GM18507 (cell line): ENCODE measurements at regions not wholly inside any gene's neighbourhood (a gene's known extent, or its start where the extent isn't known, plus 50 kb on each side); places are given as distances from the start of the nearest gene placed in this dataset.

Source experiments
- DNase-seq: peaks from one replicate; pipeline ENCODE4 v3.0.0; 2011; ENCODE audit warnings: low read depth; ENCODE audit not compliant: insufficient read length; ENCODE audit errors: extremely low spot score
- FAIRE-seq: peaks from 2 replicates; lab custom pipeline; 2011; peaks lifted over from hg19 to GRCh38; lab: Jason Lieb, UNC

DNA sequence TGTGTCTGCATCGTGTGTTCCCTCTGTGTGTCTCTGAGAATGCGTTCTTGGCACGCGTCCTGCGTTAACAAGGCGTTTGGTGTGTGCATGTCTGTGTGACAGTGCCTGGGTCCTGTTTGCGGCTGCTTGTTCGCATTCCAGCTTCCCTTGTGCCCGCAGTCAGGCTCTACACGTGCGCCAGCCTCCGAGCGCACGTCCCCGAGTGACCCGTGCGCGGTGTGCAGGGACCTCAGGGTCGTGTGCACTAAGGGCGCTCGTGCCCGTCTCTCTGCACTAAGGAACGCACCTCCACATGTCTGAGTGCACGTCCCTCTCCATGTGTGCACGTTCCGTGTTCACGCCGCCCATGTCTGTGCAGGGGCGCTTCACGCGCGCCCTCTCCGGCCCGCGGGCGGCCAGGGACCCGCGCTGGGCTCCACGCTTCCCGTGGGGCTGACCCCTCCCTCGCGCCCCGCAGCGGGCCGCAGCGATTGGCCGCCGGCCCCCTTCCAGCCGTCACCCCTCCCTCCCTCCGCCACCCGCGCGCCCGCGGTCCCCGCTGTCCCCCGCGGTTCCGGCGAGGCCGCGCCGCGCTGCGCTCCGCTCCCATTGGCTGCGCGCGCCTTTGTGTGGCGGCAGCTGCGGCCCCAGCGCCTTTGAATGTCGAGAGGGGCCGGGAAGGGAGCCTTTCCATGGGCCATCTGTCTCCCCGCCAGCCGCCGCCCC, 229.4 kb downstream of the HAUS1 start:
- DNase-seq (no peak), FAIRE-seq (no peak)

DNA sequence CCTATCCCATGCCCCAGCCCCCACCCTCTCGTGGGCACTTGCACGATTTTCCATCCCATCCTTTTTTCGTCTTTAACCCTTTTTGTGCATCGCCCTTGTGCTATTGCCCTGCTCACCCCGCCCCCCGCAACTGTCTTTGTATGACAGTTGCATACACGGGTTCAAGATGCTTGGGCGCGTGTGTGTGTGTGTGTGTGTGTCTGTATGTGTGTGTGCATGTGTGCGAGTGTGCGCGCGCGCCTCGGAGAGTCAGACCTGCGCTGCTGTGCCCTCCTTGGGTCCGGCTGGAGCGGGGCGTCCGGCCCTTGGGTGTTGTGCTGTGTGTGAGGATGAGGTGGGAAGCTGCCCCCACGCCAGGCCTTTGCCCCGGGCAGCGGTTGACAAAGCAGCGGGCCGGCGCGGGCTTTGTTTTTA, 230.7 kb downstream of the HAUS1 start:
- FAIRE-seq, result no peak
- no peak for DNase-seq

DNA sequence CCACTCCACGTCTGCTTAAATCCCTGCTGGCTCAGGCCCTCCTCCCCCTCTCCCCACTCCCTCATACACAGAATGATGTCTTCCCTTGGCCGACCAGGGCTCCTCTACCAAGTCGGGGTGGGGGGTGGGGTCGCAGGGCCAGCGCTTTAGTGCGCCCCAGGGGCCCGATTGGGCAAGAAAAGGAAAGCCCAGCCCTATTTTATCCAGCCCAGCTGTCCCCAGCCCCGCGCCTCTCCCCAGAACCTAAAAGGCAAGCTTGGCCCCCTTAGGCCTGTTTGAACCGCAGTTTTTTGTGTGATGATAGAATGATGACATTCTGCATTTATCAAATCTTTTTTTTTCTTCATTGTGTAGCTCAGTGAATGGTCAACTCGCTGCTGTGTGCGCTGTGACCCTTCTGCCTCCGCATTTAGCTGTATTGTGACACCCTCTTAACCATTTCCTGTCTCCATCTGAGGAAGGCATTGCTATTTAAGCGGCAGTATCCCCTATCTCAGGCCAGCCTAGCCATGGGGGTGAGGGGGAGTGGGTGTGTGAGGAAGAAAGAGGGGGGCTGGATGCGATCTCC, 231.4 kb downstream of the HAUS1 start:
- FAIRE-seq, result no peak
- no peak for DNase-seq

GRCh38 chr18:46336278-46337111, 232.3 kb downstream of the HAUS1 start:
- DNase-seq (no peak), FAIRE-seq (peak; percentile 9)

DNA sequence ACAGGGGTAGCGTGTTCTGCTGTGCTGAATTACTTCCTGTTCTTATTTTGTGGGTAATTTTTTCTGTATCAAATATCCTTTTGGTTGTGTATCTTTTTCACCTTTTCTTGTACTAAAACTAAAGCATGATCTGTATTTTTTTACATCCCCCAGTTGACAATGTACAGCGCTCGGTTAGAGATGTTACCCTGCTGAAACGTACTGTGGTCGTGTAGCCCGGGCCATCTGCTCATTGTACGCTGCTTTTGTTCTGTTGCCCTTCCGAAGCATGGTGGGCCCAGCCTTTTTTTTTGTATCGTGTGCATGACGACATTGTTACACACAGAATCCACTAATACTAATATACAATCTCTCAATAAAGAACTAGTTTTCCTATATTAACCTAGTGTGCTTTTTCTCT, 233.1 kb downstream of the HAUS1 start:
- FAIRE-seq, result no peak
- DNase-seq, result no peak

DNA sequence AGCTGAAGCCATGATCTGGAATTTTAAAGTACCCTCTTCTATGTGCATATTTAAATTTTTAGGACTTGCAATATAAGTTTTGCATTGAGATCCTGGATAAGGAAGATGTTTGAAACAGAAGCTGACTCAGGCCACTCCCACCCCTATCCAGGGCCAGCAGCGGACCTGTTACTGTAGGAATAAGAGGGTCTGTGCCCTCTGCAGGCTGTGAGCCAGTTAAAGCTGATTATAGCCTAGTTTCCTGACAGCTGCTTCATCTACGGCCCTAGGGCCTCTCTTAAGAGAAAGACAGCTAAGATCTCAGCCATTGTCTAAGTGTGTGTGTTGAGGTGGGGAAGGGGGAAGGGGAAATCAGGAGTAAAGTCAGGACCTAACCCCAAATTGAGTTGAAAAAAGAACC, 234.0 kb downstream of the HAUS1 start:
- DNase-seq, result no peak
- FAIRE-seq, result no peak

GRCh38 chr18:46338766-46339165, 234.6 kb downstream of the HAUS1 start:
- no peak for DNase-seq
- peak; percentile 76 for FAIRE-seq

GRCh38 chr18:46340716-46341115, 236.5 kb downstream of the HAUS1 start:
- no peak for DNase-seq
- no peak for FAIRE-seq

DNA sequence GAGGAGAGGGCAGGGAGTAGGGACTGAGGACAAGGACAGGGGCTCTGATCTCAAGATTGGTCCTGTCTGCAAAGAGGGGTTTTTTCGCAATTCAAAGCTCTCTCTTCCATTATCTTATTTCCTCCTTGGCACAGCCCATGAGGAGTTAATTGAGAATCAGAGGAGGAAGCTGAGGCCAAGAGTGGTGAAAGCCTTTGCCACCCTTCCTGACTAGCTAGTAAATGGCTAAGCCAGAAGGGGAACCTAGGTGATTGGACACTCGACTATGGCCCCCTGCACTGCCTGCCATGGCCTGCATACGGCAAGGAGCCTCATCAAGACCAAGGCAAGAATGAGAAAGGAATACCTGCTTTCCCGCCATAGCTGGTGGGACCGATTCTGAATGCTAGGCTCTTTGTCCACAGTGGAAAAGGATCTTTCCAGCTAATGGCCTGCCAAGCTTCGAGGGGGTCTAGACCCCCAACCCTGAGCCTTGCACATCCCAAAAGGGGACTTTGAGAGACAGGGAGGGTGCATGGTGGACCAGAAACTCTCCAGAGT, 237.9 kb downstream of the HAUS1 start:
- FAIRE-seq (no peak), DNase-seq (no peak)

DNA sequence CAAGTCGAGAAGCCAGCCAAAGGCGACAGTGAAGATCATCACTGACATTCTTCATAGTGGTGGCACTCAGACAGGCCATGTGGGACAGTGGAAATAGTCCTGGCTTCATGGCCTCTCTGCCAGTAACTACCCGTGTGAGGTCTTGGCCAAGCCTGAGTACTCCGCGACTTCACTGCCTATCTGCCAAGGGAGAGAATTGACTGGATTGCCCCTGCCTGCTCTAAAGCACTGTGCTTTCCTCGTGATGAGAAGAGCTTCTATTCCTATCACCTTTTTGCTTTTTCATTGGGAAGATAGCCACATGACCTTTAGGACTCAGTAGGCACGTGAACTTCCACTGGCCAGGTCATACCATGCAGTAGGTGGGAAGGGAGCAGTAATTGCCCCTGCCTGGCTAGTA, 239.3 kb downstream of the HAUS1 start:
- FAIRE-seq, result no peak

GRCh38 chr18:46343931-46344372, 239.8 kb downstream of the HAUS1 start:
- FAIRE-seq (peak; percentile 86), DNase-seq (peak; percentile 47)

More for the DNA sequence above, 239.3 kb downstream of the HAUS1 start:
- no peak for DNase-seq

- no peak for DNase-seq
- no peak for FAIRE-seq
Measured at GRCh38 chr18:46344416-46345180, 240.4 kb downstream of the HAUS1 start.

- DNase-seq (no peak), FAIRE-seq (no peak)
Measured at GRCh38 chr18:46345181-46345465, 240.9 kb downstream of the HAUS1 start.

- DNase-seq, result no peak
- FAIRE-seq, result peak; percentile 49
Measured at GRCh38 chr18:46346213-46346612, 242.0 kb downstream of the HAUS1 start.

GRCh38 chr18:46346896-46347630, 242.9 kb downstream of the HAUS1 start:
- DNase-seq (no peak), FAIRE-seq (no peak)

- FAIRE-seq, result no peak
- no peak for DNase-seq
Measured at GRCh38 chr18:46350598-46351159, 246.5 kb downstream of the HAUS1 start.

- no peak for DNase-seq
- FAIRE-seq, result no peak
Measured at GRCh38 chr18:46352520-46353250, 248.5 kb downstream of the HAUS1 start.

GRCh38 chr18:46353460-46353859, 249.3 kb downstream of the HAUS1 start:
- FAIRE-seq (no peak), DNase-seq (no peak)
